Smooth muscle cell (in vitro differentiated cells): ENCODE measurements at regions not wholly inside any gene's neighbourhood (a gene's known extent, or its start where the extent isn't known, plus 50 kb on each side); places are given as distances from the start of the nearest gene placed in this dataset.
"Not testable (repeated sequence)": the region's sequence is repeated elsewhere in the genome, so short reads cannot be mapped to it uniquely, and the experiment has no call there.

Source experiments
- DNase-seq: peaks from one replicate; lab custom pipeline; 2025; ENCODE audit not compliant: unreplicated experiment; lab: John Stamatoyannopoulos, UW
- H2AFZ ChIP-seq: fragments of 200-600 bp; sonication (generic); 2 replicates; pipeline ENCODE4 v1.6.0; 2016; ENCODE audit warnings: antibody characterized with exemption, low read depth, mild to moderate bottlenecking
- H3F3A ChIP-seq: fragments of 200-600 bp; sonication (generic); 2 replicates; pipeline ENCODE4 v1.6.0; 2017; ENCODE audit warnings: antibody characterized with exemption, low read depth
- H3K27ac ChIP-seq: fragments of 200-600 bp; sonication (generic); 2 replicates; pipeline ENCODE4 v1.5.1; 2016; ENCODE audit warnings: low read depth, mild to moderate bottlenecking
- H3K27me3 ChIP-seq: fragments of 200-600 bp; sonication (generic); 2 replicates; pipeline ENCODE4 v1.6.1; 2016; ENCODE audit warnings: low read depth, mild to moderate bottlenecking
- H3K36me3 ChIP-seq: fragments of 200-600 bp; sonication (generic); 2 replicates; pipeline ENCODE4 v1.5.1; 2016; ENCODE audit warnings: low read depth
- H3K4me1 ChIP-seq: fragments of 200-600 bp; sonication (generic); 2 replicates; pipeline ENCODE4 v1.5.1; 2016; ENCODE audit warnings: low read depth
- H3K4me2 ChIP-seq: fragments of 200-600 bp; sonication (generic); 2 replicates; pipeline ENCODE4 v1.6.0; 2016; ENCODE audit warnings: mild to moderate bottlenecking
- H3K4me3 ChIP-seq: fragments of 200-600 bp; sonication (generic); 2 replicates; pipeline ENCODE4 v1.5.1; 2016; ENCODE audit warnings: mild to moderate bottlenecking
- H3K79me2 ChIP-seq: fragments of 200-600 bp; sonication (generic); 2 replicates; pipeline ENCODE4 v1.6.0; 2016; ENCODE audit warnings: low read depth, mild to moderate bottlenecking
- H3K9ac ChIP-seq: fragments of 200-600 bp; sonication (generic); 2 replicates; pipeline ENCODE4 v1.6.0; 2016; ENCODE audit warnings: low read depth
- H3K9me3 ChIP-seq: fragments of 200-600 bp; sonication (generic); replicated peaks from 2 replicates; pipeline ENCODE4 v1.5.1; 2016; ENCODE audit warnings: low read depth
- H4K20me1 ChIP-seq: fragments of 200-600 bp; sonication (generic); 2 replicates; pipeline ENCODE4 v1.6.0; 2016; ENCODE audit warnings: low read depth
- CTCF ChIP-seq: fragments of 200-600 bp; sonication (generic); IDR thresholded peaks from 2 replicates; pipeline ENCODE4 v1.5.1; 2017; ENCODE audit warnings: borderline replicate concordance, mild to moderate bottlenecking, antibody characterized with exemption; ENCODE audit not compliant: insufficient read depth, poor library complexity, severe bottlenecking
- WGBS: methylation state at CpG from one replicate; pipeline ENCODE4 v1.1.7; 2016; ENCODE audit warnings: low lambda C conversion rate; 5-methylcytosine and 5-hydroxymethylcytosine counted together

- H3F3A ChIP-seq: no peaks in the 10 kb centered on the region
- no peak overlapping the region for H3K9ac ChIP-seq
- no peak for DNase-seq
- no peaks in the 10 kb centered on the region for H3K27me3 ChIP-seq
- H3K4me2 ChIP-seq: no peak overlapping the region
- H3K36me3 ChIP-seq: no peaks in the 10 kb centered on the region
- H3K9me3 ChIP-seq: no peaks in the 10 kb centered on the region
- no peak overlapping the region for H2AFZ ChIP-seq
- 100% methylated on average over 1 of the region's 1 CpG for WGBS
- H3K79me2 ChIP-seq: no peaks in the 10 kb centered on the region
- no peaks in the 10 kb centered on the region for H3K4me1 ChIP-seq
- no peak overlapping the region for H3K27ac ChIP-seq
- TF ChIP-seq CTCF: no peak
- no peaks in the 10 kb centered on the region for H4K20me1 ChIP-seq
- no peak overlapping the region for H3K4me3 ChIP-seq
These were observed 138.6 kb downstream of the PCDH20 start for GRCh38 chr13:61277088-61277487.

- no peak overlapping the region for H2AFZ ChIP-seq
- 89% methylated on average over 2 of the region's 2 CpGs for WGBS
These were observed 139.2 kb downstream of the PCDH20 start for GRCh38 chr13:61276401-61276800.

GRCh38 chr13:61275736-61276135, 139.9 kb downstream of the PCDH20 start:
- Histone ChIP-seq H3K79me2 (no peaks in the 10 kb centered on the region), H3K4me1 (no peaks in the 10 kb centered on the region), H3F3A (no peaks in the 10 kb centered on the region), H3K27me3 (no peaks in the 10 kb centered on the region), H3K4me3 (no peak overlapping the region), H3K9me3 (no peaks in the 10 kb centered on the region), H3K9ac (no peak overlapping the region), H3K36me3 (no peaks in the 10 kb centered on the region), H3K4me2 (no peak overlapping the region), H2AFZ (no peak overlapping the region), H3K27ac (no peak overlapping the region), H4K20me1 (no peaks in the 10 kb centered on the region)
- no peak for DNase-seq
- 50% methylated on average over 2 of the region's 2 CpGs for WGBS
- no peak for TF ChIP-seq CTCF

More at GRCh38 chr13:61276401-61276800, 139.2 kb downstream of the PCDH20 start:
- H3F3A ChIP-seq: no peaks in the 10 kb centered on the region
- no peaks in the 10 kb centered on the region for H3K4me1 ChIP-seq
- H3K9me3 ChIP-seq: no peaks in the 10 kb centered on the region
- no peaks in the 10 kb centered on the region for H3K36me3 ChIP-seq
- H3K4me2 ChIP-seq: no peak overlapping the region
- no peaks in the 10 kb centered on the region for H3K27me3 ChIP-seq
- TF ChIP-seq CTCF: no peak
- no peak overlapping the region for H3K4me3 ChIP-seq
- no peak overlapping the region for H3K27ac ChIP-seq
- H3K9ac ChIP-seq: no peak overlapping the region
- H3K79me2 ChIP-seq: no peaks in the 10 kb centered on the region
- no peak for DNase-seq
- H4K20me1 ChIP-seq: no peaks in the 10 kb centered on the region

GRCh38 chr13:61275251-61275650, 140.4 kb downstream of the PCDH20 start:
- Histone ChIP-seq H3K9me3 (no peaks in the 10 kb centered on the region), H3K36me3 (no peaks in the 10 kb centered on the region), H3K4me3 (no peak overlapping the region), H3K4me1 (no peaks in the 10 kb centered on the region), H3K9ac (no peak overlapping the region), H3K79me2 (no peaks in the 10 kb centered on the region), H3K27me3 (no peaks in the 10 kb centered on the region), H3F3A (no peaks in the 10 kb centered on the region), H3K27ac (no peak overlapping the region), H3K4me2 (no peak overlapping the region), H4K20me1 (no peaks in the 10 kb centered on the region), H2AFZ (no peak overlapping the region)
- DNase-seq: no peak
- no peak for TF ChIP-seq CTCF
- WGBS: 90% methylated on average over 5 of the region's 5 CpGs

- not testable (repeated sequence) for DNase-seq
These were observed 148.8 kb downstream of the PCDH20 start for GRCh38 chr13:61266896-61267295.

More at GRCh38 chr13:61266896-61267295, 148.8 kb downstream of the PCDH20 start:
- not testable (repeated sequence) for H3K9ac ChIP-seq, H3K79me2 ChIP-seq, H3K27me3 ChIP-seq, H3K36me3 ChIP-seq, H2AFZ ChIP-seq, H3K4me1 ChIP-seq, H3K27ac ChIP-seq, H3F3A ChIP-seq, H3K4me2 ChIP-seq, H3K4me3 ChIP-seq, H3K9me3 ChIP-seq, H4K20me1 ChIP-seq
- WGBS: 93% methylated on average over 6 of the region's 6 CpGs
